Left cardiac atrium (tissue), 4 donors: ENCODE measurements at regions not wholly inside any gene's neighbourhood (a gene's known extent, or its start where the extent isn't known, plus 50 kb on each side); places are given as distances from the start of the nearest gene placed in this dataset.
A peak's percentile ranks its signal among the peaks of the same experiment; 100 is the strongest.

Source experiments
- ATAC-seq, 2 donors: fragments of 200-7000 bp; cut with Tn5 transposase; one replicate each; pipeline ENCODE4 v1.9.1; 2020; ENCODE audit warnings: mild to moderate bottlenecking in 2 of 2, moderate library complexity in 2 of 2
- DNase-seq: peaks from one replicate; pipeline ENCODE4 v3.0.0-alpha.2; 2020
- intact Hi-C, 2 donors: fragments of 100-400 bp; cut with DNase I; formaldehyde crosslinking; loops; one replicate each; pipeline versions ENCODE4 v1.14.1 to v1.15.1; 2022 to 2023
- donor health status: DM: no; HTN: yes; CAD: no.
- donor health status: DM: no; HTN: yes; CAD: no; lungs with severe emphysema.
- donor health status: DM: yes; HTN: yes; CAD: no.
- donor health status: Dilated cardiomyopathy.

DNA sequence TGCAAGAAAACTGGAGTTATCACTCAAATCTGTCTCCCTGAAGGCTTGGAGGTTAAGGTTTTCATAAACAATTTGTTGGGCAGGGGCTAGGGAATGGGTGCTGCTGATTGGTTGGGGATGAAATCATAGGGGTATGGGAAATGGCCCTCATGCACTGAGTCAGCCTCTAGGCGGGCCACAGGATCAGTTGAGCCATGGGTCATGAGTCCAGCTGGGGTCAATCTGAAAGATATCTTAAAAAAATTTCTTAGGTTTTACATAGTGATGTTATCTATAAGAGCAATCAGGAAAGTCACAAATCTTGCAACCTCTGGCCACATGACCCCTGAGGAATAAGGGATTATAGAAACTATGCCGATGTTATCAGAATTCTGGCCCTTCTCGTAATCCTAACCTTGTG lies 491.7 kb downstream of the ZIC1 start:
- DNase-seq (no peak), ATAC-seq (no peak)
- intact Hi-C loops: no loop called here

DNA sequence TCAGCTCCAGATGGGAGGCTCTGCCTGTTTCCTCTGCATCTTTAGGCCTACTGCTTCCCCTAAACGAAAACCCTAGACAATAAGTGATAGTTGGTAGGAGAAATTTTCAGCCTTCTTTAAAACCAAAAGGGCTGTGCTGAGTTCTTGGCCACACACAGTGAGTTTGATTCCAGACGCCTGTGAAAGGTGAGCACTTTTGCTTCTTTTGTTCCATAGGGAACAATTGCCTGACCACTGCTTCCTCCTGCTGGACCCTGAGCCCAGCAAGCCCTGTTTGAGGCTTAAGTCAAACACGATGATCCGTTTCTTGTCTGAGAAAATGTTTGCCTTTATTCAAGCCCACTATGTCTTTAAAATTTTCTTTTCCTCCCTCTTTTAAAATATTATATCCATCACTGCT lies 493.9 kb downstream of the ZIC1 start:
- no peak for DNase-seq
- intact Hi-C loops: no loop called here
- ATAC-seq: no peak

DNA sequence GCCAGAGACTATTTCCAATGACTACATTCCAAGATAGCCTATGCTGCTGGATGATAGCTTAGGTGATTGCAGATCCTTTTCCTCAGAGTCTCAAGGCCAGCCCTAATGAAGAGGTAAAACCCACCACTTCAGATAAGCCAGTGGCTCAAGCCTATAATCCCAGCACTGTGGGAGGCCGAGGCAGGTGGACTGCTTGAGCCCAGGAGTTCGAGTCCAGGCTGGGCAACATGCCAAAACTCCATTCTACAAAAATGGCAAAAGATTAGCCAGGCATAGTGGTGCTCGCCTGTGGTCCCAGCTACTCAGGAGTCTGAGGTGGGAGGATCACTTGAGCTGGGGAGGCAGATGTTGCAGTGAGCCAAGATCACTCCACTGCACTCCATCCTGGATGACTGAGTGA lies 495.3 kb downstream of the ZIC1 start:
- DNase-seq (no peak), ATAC-seq (no peak)
- intact Hi-C loops: no loop called here

DNA sequence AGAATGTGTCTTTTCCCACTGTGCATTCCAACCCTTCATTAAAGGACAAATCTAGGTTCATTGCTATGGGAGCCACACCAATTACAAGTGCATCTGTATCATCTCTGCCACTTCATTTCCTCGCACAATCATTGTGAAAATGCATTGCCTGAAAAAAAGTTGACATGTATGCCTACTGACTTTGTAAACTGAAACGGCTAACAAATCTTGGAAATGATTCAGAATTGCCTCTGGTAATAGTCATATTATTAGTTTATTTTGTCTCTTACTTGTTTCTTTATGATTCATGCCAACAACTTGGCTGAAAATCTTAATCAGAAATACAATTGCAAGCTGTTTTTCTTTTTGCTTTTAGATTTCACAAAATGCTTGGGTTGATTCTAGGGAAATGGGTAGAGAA lies 497.1 kb downstream of the ZIC1 start:
- intact Hi-C loops: no loop called here
- ATAC-seq (no peak), DNase-seq (no peak)

DNA sequence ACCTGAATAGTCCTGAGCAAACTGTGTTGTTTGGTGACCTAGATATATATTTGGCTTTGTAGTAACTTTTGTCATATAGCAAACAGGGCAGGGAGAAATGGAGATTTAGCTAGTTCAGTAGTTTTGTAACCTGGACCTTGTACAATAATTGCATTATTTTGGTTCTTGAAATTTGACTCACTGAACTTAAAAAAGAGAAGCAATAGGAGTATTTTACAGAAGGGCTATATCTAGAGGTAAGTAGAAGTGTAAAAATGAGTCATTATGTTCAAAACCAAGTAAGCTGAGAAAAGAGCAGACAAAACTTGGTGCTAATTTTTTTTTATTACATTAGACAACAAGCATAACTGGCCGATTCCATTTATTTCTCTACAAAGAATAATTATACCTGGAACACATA lies 505.4 kb downstream of the ZIC1 start:
- intact Hi-C loops: no loop called here
- DNase-seq: no peak
- ATAC-seq: no peak

DNA sequence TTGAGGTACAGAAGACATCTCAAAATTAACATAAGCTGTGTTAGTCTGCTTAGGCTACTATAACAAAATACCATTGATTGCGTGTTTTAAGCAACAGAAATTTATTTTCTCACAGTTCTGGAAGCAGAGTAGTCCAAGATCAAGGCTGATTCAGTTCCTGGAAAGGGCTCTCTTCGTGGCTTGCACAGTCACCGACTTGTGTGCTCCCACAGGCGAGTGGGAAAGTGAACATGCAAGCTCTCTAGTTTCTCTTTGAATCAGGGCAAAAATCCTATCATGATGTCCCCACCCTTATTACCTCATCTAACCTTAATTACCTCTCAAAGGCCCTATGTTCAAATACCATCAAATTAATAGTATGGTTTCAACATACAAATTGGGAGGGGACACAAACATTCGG lies 505.9 kb downstream of the ZIC1 start:
- ATAC-seq (no peak), DNase-seq (no peak)
- intact Hi-C loops: no loop called here

DNA sequence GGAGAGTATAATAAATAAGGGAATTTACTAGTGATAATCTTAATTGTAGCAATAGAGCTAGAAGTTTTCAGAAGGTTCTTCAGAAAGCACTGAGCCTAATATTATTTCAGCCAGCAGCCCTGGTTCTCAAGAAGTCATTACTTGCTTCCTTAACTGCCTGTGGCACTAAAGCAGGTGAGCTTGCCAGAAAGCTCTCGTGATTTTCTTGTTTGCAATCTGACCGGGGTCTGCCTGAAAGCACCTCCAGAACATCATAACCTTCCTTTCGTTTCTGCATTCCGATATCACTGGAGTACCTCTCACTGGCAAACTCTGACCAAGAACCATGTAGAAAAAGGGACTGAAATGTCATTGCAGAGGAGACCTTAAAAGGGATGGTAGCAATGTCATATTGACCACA lies 510.3 kb downstream of the ZIC1 start:
- no peak for ATAC-seq
- intact Hi-C loops: no loop called here
- DNase-seq: no peak

DNA sequence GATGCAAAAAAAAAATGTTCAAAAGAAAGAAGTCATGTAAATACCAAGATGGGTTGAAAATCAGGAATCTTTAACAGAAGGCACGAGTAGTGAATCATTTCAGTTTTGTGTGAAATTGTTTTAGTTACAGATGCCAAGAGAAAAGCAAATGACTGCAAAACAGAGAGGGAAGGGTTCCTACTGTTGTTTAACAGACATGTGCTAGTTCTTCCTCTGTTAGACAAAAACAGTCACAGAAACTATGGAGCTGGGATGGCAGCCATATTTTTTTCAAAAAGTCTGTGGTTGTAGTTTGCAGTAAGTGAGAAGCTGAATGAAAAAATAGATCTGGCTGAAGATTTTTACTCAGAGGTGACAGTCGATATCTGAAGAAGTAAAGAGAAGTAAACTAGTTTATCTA lies 511.9 kb downstream of the ZIC1 start:
- ATAC-seq (no peak), DNase-seq (no peak)
- intact Hi-C loops: no loop called here

DNA sequence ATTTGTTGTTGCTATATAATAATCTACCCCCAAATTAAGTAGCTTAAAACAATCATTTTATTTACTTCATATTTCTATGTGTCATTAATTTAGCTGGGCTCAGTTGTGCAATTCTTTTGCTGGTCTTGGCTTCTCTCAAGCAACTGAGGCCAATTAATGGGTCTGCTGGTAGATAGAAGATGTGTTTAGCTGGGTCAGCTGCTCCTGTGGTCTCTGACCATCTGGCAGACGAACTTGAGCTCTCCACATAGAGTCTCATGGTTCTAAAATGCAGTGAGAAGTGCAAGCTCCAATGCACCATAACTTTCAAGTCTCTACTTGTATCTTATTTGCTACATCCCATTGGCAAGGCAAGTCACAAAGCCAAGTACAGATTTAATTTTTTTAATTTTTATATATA lies 515.6 kb downstream of the ZIC1 start:
- ATAC-seq: peak in 1 of 2 donors; percentile 60
- DNase-seq: no peak
- intact Hi-C loops: no loop called here

DNA sequence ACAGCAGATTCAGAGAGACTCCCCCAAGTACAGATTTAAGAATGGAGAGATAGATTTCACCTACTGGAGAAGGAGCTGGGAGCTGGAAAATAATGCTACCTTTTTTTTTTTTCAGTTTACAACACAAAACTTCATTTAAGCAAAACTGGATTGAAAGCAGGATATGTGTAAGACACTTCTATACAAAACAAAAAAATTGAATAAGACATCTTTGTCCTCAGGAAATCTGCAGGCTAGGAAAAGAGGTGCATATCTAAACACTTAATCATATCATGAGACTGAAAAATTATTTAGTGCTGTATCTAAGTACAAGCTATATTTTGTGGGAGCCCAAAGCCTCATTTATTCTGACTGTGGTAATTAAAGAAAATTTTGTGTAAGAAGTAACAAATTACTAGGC lies 516.1 kb downstream of the ZIC1 start:
- ATAC-seq: no peak
- no peak for DNase-seq
- intact Hi-C loops: no loop called here

DNA sequence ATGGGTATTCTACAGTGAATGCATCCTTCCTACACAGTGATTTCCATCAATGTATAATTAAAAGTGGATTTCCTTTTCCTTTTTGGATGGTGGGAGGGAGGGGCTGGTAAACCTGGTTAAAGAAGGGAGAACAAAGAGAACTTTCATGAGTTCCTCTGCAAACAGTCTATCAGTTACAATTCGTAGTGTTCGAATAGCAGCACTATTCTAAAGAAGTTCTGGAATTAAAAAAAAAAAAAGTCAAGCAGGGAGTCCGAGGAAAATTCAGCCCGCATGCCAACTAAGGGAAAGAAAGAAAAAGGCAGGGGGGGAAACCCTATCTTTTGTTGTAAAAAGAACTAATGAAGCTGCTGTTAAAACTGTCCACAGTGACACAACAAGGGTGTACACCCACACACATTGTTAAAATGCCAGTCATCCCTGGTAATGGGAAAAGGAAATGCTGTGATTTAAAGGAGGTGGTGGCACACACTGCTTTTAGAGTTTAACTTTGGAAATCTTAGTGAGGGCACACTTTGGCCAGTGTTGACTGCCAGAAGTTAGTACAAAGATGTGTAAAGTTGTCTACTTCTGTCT lies 521.2 kb downstream of the ZIC1 start:
- ATAC-seq: no peak
- intact Hi-C loops: no loop called here
- no peak for DNase-seq

DNA sequence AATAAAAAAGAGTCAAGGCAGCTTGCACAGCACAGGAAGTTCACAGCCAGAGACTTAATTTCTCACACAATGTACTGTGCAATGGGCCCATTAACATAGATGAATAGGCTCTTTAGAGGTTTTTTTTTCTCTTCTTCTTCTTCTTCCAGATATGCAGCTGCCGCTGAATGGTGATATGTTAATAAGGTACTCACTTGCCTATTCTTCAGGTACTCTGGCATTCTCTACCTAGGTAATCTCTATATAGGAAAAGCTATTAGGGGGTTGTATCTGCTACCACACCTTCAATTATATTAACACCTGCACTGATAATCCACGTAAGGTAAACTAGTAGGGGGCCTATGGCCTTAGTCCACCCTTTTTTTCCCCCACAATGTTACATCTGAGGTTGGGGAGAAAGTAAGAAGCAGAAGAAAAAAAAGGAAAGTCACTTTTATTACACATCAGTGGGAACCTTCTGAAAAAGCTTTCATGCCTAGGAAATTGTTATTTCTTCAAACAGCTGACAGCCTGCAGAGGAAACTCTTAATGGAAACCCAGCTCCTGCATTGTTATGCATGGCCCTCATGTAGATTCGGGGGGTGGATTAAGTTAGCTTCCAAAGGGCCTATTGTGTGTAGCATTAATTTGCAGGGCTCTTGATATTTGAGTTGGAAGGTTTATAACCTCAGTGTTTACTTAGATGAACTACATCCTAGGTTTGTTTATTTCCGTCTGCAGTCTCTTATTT lies 525.5 kb downstream of the ZIC1 start:
- intact Hi-C loops: no loop called here
- ATAC-seq (no peak), DNase-seq (no peak)

DNA sequence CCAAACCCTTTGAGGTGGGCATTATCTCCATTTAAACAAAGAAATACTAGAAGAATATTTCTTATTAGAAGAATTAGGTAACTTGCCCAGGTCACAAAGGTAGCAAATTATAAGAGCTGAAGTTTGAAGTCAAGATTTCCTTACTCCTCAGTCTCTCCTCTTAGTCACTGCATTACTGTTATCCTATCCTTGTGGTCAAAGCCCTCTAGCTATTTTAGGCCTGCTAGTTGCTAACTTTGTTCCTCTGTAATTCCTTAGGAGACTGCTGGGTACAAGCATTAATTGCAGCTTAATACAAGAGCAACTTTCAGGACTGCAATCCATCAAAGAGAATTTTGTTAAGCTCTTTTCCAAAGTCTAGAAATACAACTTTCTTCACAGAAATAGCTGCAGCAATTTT lies 528.2 kb downstream of the ZIC1 start:
- ATAC-seq (no peak), DNase-seq (no peak)
- intact Hi-C loops: no loop called here

DNA sequence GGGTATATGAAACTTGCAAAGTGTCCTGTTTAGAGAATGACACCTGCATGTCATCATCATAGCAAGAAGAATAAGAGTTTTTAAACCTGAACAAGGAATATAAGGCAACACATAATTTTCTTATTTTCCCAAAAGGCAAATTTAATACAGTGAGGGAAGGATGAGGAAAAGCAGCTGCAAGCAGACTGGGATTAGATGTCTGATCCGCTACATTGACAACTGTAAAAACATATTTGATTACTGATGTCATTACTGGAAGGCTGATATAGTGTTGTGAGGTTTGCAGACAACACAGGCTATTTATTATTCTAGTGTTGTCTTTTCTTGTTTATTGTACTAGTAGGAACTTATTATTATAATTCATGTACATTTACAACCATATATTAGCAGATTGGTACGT lies 528.7 kb downstream of the ZIC1 start:
- intact Hi-C loops: no loop called here
- DNase-seq (no peak), ATAC-seq (no peak)

DNA sequence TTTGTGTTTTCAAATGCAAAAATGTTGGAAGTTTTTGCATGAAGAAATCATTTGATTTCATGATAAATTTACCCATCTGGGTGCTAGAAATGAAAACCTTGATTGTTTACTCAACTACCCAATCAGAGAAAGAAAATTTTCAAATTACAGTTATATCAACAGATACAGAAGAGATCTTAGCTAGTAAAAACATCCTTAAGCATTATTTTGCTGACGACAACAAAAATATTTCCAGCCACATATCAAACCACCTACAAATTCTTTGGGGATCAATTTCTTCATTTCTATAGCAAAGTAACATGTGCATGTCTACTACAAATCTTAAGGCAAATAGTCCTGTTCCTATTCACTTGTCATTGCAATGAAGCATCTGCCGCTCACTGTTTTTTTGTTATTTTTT lies 530.3 kb downstream of the ZIC1 start:
- no peak for DNase-seq
- intact Hi-C loops: no loop called here
- ATAC-seq: no peak

DNA sequence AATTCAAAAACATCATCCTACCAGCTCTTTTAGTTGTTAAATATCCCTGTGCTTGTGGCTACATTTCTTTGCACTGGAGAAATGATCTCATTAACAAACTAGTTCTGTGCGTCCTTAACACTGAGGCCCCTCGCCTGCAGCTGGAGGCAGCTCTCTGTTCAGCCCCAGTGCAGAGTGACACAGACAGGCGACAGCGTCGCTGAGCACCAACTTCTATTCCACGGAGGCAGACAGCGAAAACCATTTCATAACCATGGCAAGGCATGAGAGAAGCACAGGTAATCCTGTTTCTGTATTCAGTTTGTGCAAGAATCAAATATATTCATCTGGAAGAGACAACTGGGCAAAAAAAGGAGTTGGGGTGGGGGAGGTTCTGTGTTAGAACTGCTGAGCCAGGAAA lies 530.7 kb downstream of the ZIC1 start:
- ATAC-seq (no peak), DNase-seq (no peak)

DNA sequence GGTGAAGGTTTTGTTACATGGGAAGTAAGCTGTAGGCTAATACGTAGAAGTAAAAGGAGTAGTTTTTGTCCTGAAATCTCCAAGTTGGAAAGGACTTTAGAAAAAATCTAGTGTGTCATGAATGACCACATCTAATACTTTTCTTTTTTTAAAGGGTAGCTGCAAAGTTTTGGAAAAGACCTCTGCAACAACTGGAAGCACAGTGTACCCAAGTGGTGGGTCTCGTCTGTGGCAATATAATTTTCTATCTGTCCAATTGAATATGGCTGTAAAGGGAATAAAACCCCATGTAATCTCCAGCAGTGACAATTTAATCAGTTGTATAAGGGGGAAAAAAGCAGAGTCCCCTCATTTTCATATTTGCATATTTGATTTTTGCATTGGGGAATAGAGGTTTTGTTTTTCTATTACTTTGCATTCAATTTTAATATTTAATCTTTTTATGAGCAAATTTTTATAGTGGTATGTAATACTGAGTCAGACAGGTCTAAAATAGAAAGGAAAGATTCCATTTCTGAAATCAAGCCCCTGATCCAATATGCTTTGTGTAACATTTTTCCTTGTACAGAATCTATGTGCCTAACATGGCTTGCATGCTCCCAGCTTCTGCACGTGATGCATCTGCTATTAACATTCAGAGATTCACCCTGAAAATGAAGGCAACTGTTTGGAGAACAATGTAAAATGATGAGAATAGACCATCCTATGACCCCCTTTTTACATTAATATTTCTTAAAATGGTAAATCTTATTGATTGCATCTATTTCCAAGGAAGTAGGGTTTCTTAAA lies 531.4 kb downstream of the ZIC1 start:
- peak in 1 of 2 donors; percentile 44 for ATAC-seq
- intact Hi-C loops: no loop called here
- DNase-seq: no peak

More for the DNA sequence above, 530.7 kb downstream of the ZIC1 start:
- intact Hi-C loops: no loop called here

DNA sequence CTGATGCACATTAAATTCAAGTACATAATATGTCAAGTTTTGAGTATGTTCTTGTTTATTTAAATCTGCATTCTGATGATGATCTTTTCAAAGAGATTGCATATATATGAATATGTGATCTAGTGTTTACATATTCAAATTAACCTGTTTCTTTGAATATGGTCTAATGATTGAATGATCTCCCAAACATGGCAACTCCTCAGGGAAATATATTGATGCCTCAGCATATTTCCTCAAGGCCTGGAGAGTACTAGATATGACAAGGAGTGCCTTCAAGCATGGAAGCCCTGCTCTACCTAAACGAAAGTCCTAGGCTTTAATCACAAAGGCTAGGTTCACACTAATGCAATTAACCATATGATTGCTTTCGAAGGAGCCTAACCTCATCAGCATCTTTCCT lies 532.8 kb downstream of the ZIC1 start:
- intact Hi-C loops: no loop called here
- DNase-seq (no peak), ATAC-seq (no peak)

DNA sequence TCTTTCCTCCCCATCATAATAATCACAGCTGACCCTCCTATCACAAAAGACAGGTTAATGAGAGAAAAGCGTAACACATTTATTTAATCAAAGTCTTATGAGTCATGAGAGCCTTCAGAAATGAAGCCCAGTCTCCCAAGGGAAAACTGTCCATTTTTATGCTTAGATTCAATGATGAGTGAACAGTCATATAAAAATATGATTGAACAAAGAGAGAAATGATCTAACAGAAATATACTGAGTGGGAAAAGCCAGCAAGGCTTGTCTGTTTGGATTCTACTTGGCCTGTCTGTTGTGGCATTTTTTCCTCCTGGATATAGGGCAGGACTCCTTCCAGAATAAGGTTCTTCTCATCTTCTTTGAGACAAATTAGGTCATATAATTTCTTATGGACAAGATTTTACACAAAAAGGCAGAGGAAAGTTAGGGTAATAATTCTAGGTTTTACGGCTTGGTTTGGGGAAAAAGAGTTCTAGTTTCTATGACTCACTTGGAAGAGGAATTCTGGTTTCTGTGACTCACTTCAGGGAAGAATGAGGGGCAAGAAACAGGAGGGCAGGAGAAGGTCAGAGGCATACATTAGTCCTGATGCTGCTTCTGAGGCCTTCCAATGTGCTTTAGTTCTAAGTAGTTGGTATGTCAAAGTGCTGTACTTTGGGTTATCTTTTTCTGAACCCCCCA lies 534.2 kb downstream of the ZIC1 start:
- ATAC-seq (peak in 1 of 2 donors; percentile 67), DNase-seq (no peak)
- intact Hi-C loops: no loop called here

DNA sequence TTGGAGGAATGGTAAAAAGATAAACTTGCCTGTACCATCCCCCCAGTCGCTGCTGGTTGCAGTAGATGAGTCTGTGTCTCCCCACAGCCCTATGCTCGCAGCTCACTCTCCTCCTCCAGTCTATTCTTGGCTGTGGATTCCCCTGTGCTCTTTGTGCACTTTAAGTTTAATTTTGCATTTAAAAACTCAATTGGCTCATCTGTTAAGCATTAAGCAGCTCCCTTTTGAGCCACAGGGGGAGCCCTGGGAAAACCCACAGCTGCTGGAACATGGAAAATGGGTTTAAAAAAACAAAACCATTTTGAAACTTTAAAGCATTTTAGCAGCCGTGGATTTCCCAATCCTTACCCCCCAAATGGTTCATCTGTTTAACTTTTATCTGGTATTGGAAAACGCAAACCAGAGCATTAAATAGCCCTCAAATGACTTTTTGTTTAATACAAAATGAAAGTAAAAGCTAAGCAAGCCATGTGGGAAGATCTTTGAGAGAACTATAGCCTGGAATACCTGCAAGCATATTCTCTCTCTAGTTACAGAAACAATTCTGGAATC lies 536.9 kb downstream of the ZIC1 start:
- intact Hi-C loops: no loop called here
- DNase-seq (peak; percentile 33), ATAC-seq (peak; percentile 91 to 94)
